ENCODE measurements at regions not wholly inside any gene's neighbourhood (a gene's known extent, or its start where the extent isn't known, plus 50 kb on each side); places are given as distances from the start of the nearest gene placed in this dataset.

DNA sequence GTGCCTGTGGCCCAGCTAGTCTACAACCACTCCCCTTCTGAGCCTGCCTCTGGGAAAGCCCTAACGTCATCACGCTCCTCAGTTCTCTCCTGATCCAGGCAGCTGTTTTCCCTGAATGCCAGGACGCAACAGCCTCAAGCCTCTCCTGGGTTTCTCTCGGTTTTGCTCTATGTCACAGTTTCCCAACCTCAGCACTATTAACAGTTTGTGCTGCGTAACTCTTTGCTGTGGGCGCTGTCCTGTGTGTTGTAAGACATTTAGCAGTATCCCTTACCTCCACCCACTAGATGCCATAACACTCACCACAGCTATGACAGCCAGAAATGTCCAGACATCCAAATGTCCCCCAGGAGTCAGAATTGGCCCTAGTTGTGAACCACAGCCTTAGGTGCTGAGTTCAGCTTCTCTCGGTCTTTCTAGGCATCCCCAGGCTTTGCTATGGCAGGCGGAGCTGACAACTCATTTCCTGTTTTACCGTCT lies 226.3 kb upstream of the NPVF start:
- TF ChIP-seq CTCF (IDR thresholded peaks at IDR 0.05) (no peak), POLR2A (IDR thresholded peaks at IDR 0.05) (no peak)

Data from Peyer's patch (tissue), 4 donors.